Neural progenitor cell (in vitro differentiated cells): ENCODE measurements at regions not wholly inside any gene's neighbourhood (a gene's known extent, or its start where the extent isn't known, plus 50 kb on each side); places are given as distances from the start of the nearest gene placed in this dataset.

Source experiments
- DNase-seq: peaks from one replicate; pipeline ENCODE4 v3.0.0-alpha.2; 2016; ENCODE audit warnings: low spot score
- H2AFZ ChIP-seq: fragments of 200-600 bp; sonication (generic); replicated peaks from 2 replicates; pipeline ENCODE4 v1.6.1; 2016; ENCODE audit warnings: antibody characterized with exemption
- H3F3A ChIP-seq: fragments of 200-600 bp; sonication (generic); 2 replicates; pipeline ENCODE4 v1.6.1; 2016; ENCODE audit warnings: antibody characterized with exemption, low read depth
- H3K27ac ChIP-seq: fragments of 200-600 bp; sonication (generic); 2 replicates; pipeline ENCODE4 v1.5.1; 2016; ENCODE audit warnings: mild to moderate bottlenecking
- H3K27me3 ChIP-seq: fragments of 200-600 bp; sonication (generic); 2 replicates; pipeline ENCODE4 v1.6.1; 2016; ENCODE audit warnings: mild to moderate bottlenecking, moderate library complexity
- H3K36me3 ChIP-seq: fragments of 200-600 bp; sonication (generic); 2 replicates; pipeline ENCODE4 v1.5.1; 2016
- H3K4me1 ChIP-seq: fragments of 200-600 bp; sonication (generic); 2 replicates; pipeline ENCODE4 v1.6.1; 2016; ENCODE audit warnings: mixed run types
- H3K4me2 ChIP-seq: fragments of 200-600 bp; sonication (generic); 2 replicates; pipeline ENCODE4 v1.6.1; 2016
- H3K4me3 ChIP-seq: fragments of 200-600 bp; sonication (generic); 2 replicates; pipeline ENCODE4 v1.5.1; 2016
- H3K79me2 ChIP-seq: fragments of 200-600 bp; sonication (generic); 2 replicates; pipeline ENCODE4 v1.6.1; 2016; ENCODE audit warnings: low read depth
- H3K9ac ChIP-seq: fragments of 200-600 bp; sonication (generic); 2 replicates; pipeline ENCODE4 v1.6.1; 2016
- H3K9me3 ChIP-seq: fragments of 200-600 bp; sonication (generic); 2 replicates; pipeline ENCODE4 v1.5.1; 2016; ENCODE audit warnings: low read depth
- H4K20me1 ChIP-seq: fragments of 200-600 bp; sonication (generic); 2 replicates; pipeline ENCODE4 v1.6.1; 2016; ENCODE audit warnings: low read depth
- H3K27ac Mint-ChIP-seq: 3 replicates; pipeline ENCODE4 v1.8.0; 2021; ENCODE audit warnings: mixed read lengths
- H3K27me3 Mint-ChIP-seq: 2 replicates; pipeline ENCODE4 v1.8.0; 2022; ENCODE audit warnings: low read depth, mild to moderate bottlenecking, inconsistent platforms, moderate library complexity, mixed read lengths; ENCODE audit not compliant: insufficient read depth
- H3K36me3 Mint-ChIP-seq: 3 replicates; pipeline ENCODE4 v1.8.0; 2021; ENCODE audit warnings: mixed read lengths
- H3K4me1 Mint-ChIP-seq: 3 replicates; pipeline ENCODE4 v1.8.0; 2021; ENCODE audit warnings: mixed read lengths
- H3K4me3 Mint-ChIP-seq: 3 replicates; pipeline ENCODE4 v1.8.0; 2021; ENCODE audit warnings: mild to moderate bottlenecking, moderate library complexity, mixed read lengths
- H3K9me3 Mint-ChIP-seq: 3 replicates; pipeline ENCODE4 v1.8.0; 2020; ENCODE audit warnings: mixed read lengths
- CTCF ChIP-seq: fragments of 200-600 bp; sonication (generic); IDR thresholded peaks from 2 replicates; pipeline ENCODE4 v1.5.1; 2017; ENCODE audit warnings: antibody characterized with exemption, mild to moderate bottlenecking
- EZH2 ChIP-seq: fragments of 200-600 bp; sonication (generic); IDR thresholded peaks from 2 replicates; pipeline ENCODE4 v1.6.1; 2017; ENCODE audit warnings: antibody characterized with exemption, mild to moderate bottlenecking, moderate library complexity
- EZH2phosphoT487 ChIP-seq: fragments of 200-600 bp; sonication (generic); IDR thresholded peaks from 2 replicates; pipeline ENCODE4 v1.6.1; 2017; ENCODE audit warnings: antibody characterized with exemption

GRCh38 chr5:174981416-174981815, 257.0 kb downstream of the MSX2 start:
- Histone ChIP-seq H2AFZ (peak overlapping the region; percentile 31), H3K9ac (no peak overlapping the region), H3K4me1 (no peaks in the 10 kb centered on the region), H3K79me2 (no peaks in the 10 kb centered on the region), H3K27me3 (no peaks in the 10 kb centered on the region), H3F3A (no peaks in the 10 kb centered on the region), H4K20me1 (no peaks in the 10 kb centered on the region), H3K36me3 (no peaks in the 10 kb centered on the region), H3K27ac (no peak overlapping the region), H3K9me3 (no peaks in the 10 kb centered on the region), H3K4me3 (no peak overlapping the region), H3K4me2 (no peak overlapping the region)
- Mint-ChIP-seq H3K9me3 (peaks cover 3% of the 10 kb centered on the region), H3K4me3 (no peak overlapping the region), H3K4me1 (no peaks in the 10 kb centered on the region), H3K27me3 (peaks cover 8% of the 10 kb centered on the region), H3K36me3 (no peaks in the 10 kb centered on the region), H3K27ac (no peak overlapping the region)
- no peak for DNase-seq
- TF ChIP-seq EZH2: no peak
- TF ChIP-seq CTCF: no peak
- no peak for TF ChIP-seq EZH2phosphoT487

GRCh38 chr5:174980952-174981351, 256.6 kb downstream of the MSX2 start:
- no peaks in the 10 kb centered on the region for H3K79me2 ChIP-seq
- H3K4me1 ChIP-seq: no peaks in the 10 kb centered on the region
- H3K9ac ChIP-seq: no peak overlapping the region
- Mint-ChIP-seq H3K27ac (no peak overlapping the region), H3K27me3 (peaks cover 8% of the 10 kb centered on the region), H3K4me3 (no peak overlapping the region), H3K4me1 (no peaks in the 10 kb centered on the region), H3K9me3 (peaks cover 3% of the 10 kb centered on the region), H3K36me3 (no peaks in the 10 kb centered on the region)
- no peaks in the 10 kb centered on the region for H3F3A ChIP-seq
- H3K4me3 ChIP-seq: no peak overlapping the region
- no peaks in the 10 kb centered on the region for H3K36me3 ChIP-seq
- no peaks in the 10 kb centered on the region for H3K9me3 ChIP-seq
- no peaks in the 10 kb centered on the region for H4K20me1 ChIP-seq
- no peak overlapping the region for H3K4me2 ChIP-seq
- H3K27me3 ChIP-seq: no peaks in the 10 kb centered on the region
- H2AFZ ChIP-seq: peak overlapping the region; percentile 31
- DNase-seq: no peak
- TF ChIP-seq CTCF (no peak), EZH2phosphoT487 (no peak), EZH2 (no peak)
- no peak overlapping the region for H3K27ac ChIP-seq

GRCh38 chr5:174972291-174972690, 247.9 kb downstream of the MSX2 start:
- H3K9me3 Mint-ChIP-seq: peaks cover 10% of the 10 kb centered on the region
- Histone ChIP-seq H3K4me3 (no peak overlapping the region), H3K27ac (no peak overlapping the region), H3K9me3 (no peaks in the 10 kb centered on the region), H3K27me3 (no peaks in the 10 kb centered on the region), H2AFZ (no peak overlapping the region), H3K79me2 (no peaks in the 10 kb centered on the region), H4K20me1 (no peaks in the 10 kb centered on the region), H3K4me1 (no peaks in the 10 kb centered on the region), H3K4me2 (no peak overlapping the region), H3K36me3 (no peaks in the 10 kb centered on the region), H3K9ac (no peak overlapping the region), H3F3A (no peaks in the 10 kb centered on the region)
- no peaks in the 10 kb centered on the region for H3K36me3 Mint-ChIP-seq
- TF ChIP-seq CTCF (no peak), EZH2 (no peak), EZH2phosphoT487 (no peak)
- H3K27ac Mint-ChIP-seq: no peak overlapping the region
- no peak overlapping the region for H3K4me3 Mint-ChIP-seq
- no peaks in the 10 kb centered on the region for H3K27me3 Mint-ChIP-seq
- H3K4me1 Mint-ChIP-seq: peaks cover 2% of the 10 kb centered on the region
- DNase-seq: no peak
